ENCODE measurements at regions not wholly inside any gene's neighbourhood (a gene's known extent, or its start where the extent isn't known, plus 50 kb on each side); places are given as distances from the start of the nearest gene placed in this dataset.

DNA sequence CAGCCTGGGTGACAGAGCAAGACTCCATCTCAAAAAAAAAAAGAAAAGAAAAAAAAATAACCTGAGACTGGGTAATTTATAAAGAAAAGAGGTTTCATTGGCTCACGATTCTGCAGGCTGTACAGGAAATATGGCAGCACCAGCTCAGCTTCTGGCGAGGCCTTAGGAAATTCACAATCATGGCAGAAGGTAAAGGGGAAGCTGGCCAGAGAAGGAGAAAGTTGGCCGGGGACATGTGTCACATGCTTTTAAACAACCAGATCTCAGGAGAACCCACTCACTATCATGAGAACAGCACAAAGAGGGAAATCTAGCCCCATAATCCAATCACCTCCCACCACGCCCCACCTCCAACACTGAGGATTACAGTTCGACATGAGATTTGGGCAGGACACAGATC is 125.3 kb downstream of the DISP1 start:
- Histone ChIP-seq H3K27me3 (ENCODE audit: insufficient read depth, low read length, poor library complexity, severe bottlenecking) (no peaks in the 10 kb centered on the region), H3K9me3 (ENCODE audit: low read length) (no peaks in the 10 kb centered on the region), H3K4me3 (ENCODE audit: low read length) (no peak overlapping the region), H3K36me3 (ENCODE audit: insufficient read depth, low read length) (no peaks in the 10 kb centered on the region), H3K27ac (ENCODE audit: low read depth, low read length) (no peak overlapping the region), H3K4me1 (ENCODE audit: insufficient read depth, low read length) (no peaks in the 10 kb centered on the region)
- Mint-ChIP-seq H3K4me3 (no peak overlapping the region), H3K27ac (no peak overlapping the region), H3K27me3 (no peaks in the 10 kb centered on the region), H3K36me3 (peaks cover 15 to 18% (median 18%) of the 10 kb centered on the region in 3 donors), H3K9me3 (no peaks in the 10 kb centered on the region), H3K4me1 (no peaks in the 10 kb centered on the region)
- CTCF ChIA-PET: no interaction called here
- POLR2A ChIA-PET: no interaction called here
- DNase-seq: no peak

GRCh38 chr1:222940906-222941305 is 126.1 kb downstream of the DISP1 start:
- no peaks in the 10 kb centered on the region for H3K9me3 Mint-ChIP-seq
- no peaks in the 10 kb centered on the region for H3K4me1 ChIP-seq (ENCODE audit: insufficient read depth, low read length)
- no peaks in the 10 kb centered on the region for H3K36me3 ChIP-seq (ENCODE audit: insufficient read depth, low read length)
- H3K36me3 Mint-ChIP-seq: peaks cover 18 to 21% (median 18%) of the 10 kb centered on the region in 3 donors
- H3K4me3 Mint-ChIP-seq: no peak overlapping the region
- H3K27me3 ChIP-seq (ENCODE audit: insufficient read depth, low read length, poor library complexity, severe bottlenecking): no peaks in the 10 kb centered on the region
- H3K27me3 Mint-ChIP-seq: no peaks in the 10 kb centered on the region
- no peak overlapping the region for H3K4me3 ChIP-seq (ENCODE audit: low read length)
- CTCF ChIA-PET: no interaction called here
- no peak overlapping the region for H3K27ac ChIP-seq (ENCODE audit: low read depth, low read length)
- H3K9me3 ChIP-seq (ENCODE audit: low read length): no peaks in the 10 kb centered on the region
- H3K27ac Mint-ChIP-seq: no peak overlapping the region
- H3K4me1 Mint-ChIP-seq: no peaks in the 10 kb centered on the region
- DNase-seq: no peak
- POLR2A ChIA-PET: no interaction called here

DNA sequence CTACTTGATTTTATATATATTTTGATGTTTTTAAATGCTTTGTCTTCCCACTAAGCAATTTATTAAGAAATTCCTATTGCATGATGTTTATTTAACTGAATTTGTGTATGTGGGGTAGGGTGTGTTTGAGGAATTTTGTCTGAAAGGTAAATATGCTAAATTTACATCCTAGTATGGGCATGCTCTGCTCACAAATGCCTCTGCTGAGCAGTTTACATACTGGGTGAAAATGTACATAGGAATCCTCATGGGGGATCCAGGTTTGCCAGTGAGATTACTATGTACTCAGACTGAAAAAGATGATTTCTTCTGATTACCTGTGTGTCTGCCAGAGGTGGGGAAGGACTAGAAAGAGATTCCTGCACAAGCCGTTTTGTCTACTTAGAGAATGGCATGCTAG is 126.6 kb downstream of the DISP1 start:
- Histone ChIP-seq H3K9me3 (ENCODE audit: low read length) (no peaks in the 10 kb centered on the region), H3K27me3 (ENCODE audit: insufficient read depth, low read length, poor library complexity, severe bottlenecking) (no peaks in the 10 kb centered on the region), H3K36me3 (ENCODE audit: insufficient read depth, low read length) (no peaks in the 10 kb centered on the region), H3K27ac (ENCODE audit: low read depth, low read length) (no peak overlapping the region), H3K4me3 (ENCODE audit: low read length) (no peak overlapping the region), H3K4me1 (ENCODE audit: insufficient read depth, low read length) (no peaks in the 10 kb centered on the region)
- POLR2A ChIA-PET: no interaction called here
- H3K4me1 Mint-ChIP-seq: no peaks in the 10 kb centered on the region
- DNase-seq: no peak
- H3K36me3 Mint-ChIP-seq: peaks cover 18 to 23% (median 18%) of the 10 kb centered on the region in 3 donors
- H3K4me3 Mint-ChIP-seq: no peak overlapping the region
- CTCF ChIA-PET: no interaction called here
- H3K9me3 Mint-ChIP-seq: no peaks in the 10 kb centered on the region
- H3K27me3 Mint-ChIP-seq: no peaks in the 10 kb centered on the region
- H3K27ac Mint-ChIP-seq: no peak overlapping the region

DNA sequence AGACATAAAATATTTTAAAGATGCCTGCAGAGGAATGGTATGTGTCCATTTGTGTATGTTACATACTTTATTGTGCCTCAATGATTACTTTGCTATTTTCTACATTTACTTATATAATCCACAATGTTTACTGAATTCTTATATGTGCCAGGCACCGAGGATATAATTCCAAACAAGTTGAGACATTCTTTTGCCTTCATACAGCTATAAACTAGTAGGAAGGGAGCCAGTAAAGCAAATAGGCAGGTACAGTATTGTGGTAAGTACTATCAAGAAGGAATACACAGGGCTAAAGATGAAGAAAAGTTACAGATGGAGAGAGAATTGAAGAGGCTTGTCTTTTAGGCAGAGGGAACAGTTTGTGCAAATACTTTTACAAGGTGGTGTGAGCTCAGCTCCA is 131.6 kb downstream of the DISP1 start:
- H3K27me3 ChIP-seq (ENCODE audit: insufficient read depth, low read length, poor library complexity, severe bottlenecking): no peaks in the 10 kb centered on the region
- H3K9me3 Mint-ChIP-seq: no peaks in the 10 kb centered on the region
- peaks cover 19 to 42% (median 22%) of the 10 kb centered on the region in 3 donors for H3K36me3 Mint-ChIP-seq
- no peak overlapping the region for H3K27ac ChIP-seq (ENCODE audit: low read depth, low read length)
- no peak overlapping the region for H3K4me3 Mint-ChIP-seq
- H3K4me1 Mint-ChIP-seq: no peaks in the 10 kb centered on the region
- no peak for DNase-seq
- no peaks in the 10 kb centered on the region for H3K27me3 Mint-ChIP-seq
- H3K36me3 ChIP-seq (ENCODE audit: insufficient read depth, low read length): no peaks in the 10 kb centered on the region
- H3K9me3 ChIP-seq (ENCODE audit: low read length): no peaks in the 10 kb centered on the region
- ChIA-PET CTCF (no interaction called here), POLR2A (no interaction called here)
- no peaks in the 10 kb centered on the region for H3K4me1 ChIP-seq (ENCODE audit: insufficient read depth, low read length)
- H3K4me3 ChIP-seq (ENCODE audit: low read length): no peak overlapping the region
- no peak overlapping the region for H3K27ac Mint-ChIP-seq

DNA sequence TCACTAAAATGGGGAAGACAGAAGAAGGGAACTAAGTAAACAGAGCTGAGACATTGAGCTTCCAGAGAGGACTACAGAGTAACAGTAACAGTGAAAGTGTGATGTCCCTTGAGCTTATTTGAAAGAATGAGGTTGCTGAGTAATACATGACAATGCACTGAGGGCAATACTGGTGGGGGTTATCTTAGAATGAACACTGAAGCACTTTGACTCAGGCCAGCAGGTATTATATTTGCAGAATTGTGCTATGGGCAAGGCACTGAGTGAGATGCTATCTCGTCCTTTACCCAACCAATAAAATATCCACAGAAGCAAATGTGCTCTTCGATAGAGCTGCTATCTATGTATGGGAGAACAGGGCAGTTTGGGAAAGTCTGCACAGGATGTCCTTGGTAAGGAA is 133.2 kb downstream of the DISP1 start:
- H3K27ac ChIP-seq (ENCODE audit: low read depth, low read length): no peak overlapping the region
- no peak overlapping the region for H3K27ac Mint-ChIP-seq
- H3K36me3 Mint-ChIP-seq: peaks cover 15 to 37% (median 15%) of the 10 kb centered on the region in 3 donors
- H3K4me1 Mint-ChIP-seq: no peaks in the 10 kb centered on the region
- no peak overlapping the region for H3K4me3 Mint-ChIP-seq
- no peaks in the 10 kb centered on the region for H3K4me1 ChIP-seq (ENCODE audit: insufficient read depth, low read length)
- H3K27me3 Mint-ChIP-seq: no peaks in the 10 kb centered on the region
- DNase-seq: no peak
- H3K27me3 ChIP-seq (ENCODE audit: insufficient read depth, low read length, poor library complexity, severe bottlenecking): no peaks in the 10 kb centered on the region
- no peaks in the 10 kb centered on the region for H3K9me3 Mint-ChIP-seq
- CTCF ChIA-PET: no interaction called here
- no peaks in the 10 kb centered on the region for H3K36me3 ChIP-seq (ENCODE audit: insufficient read depth, low read length)
- H3K9me3 ChIP-seq (ENCODE audit: low read length): no peaks in the 10 kb centered on the region
- H3K4me3 ChIP-seq (ENCODE audit: low read length): no peak overlapping the region
- POLR2A ChIA-PET: no interaction called here

DNA sequence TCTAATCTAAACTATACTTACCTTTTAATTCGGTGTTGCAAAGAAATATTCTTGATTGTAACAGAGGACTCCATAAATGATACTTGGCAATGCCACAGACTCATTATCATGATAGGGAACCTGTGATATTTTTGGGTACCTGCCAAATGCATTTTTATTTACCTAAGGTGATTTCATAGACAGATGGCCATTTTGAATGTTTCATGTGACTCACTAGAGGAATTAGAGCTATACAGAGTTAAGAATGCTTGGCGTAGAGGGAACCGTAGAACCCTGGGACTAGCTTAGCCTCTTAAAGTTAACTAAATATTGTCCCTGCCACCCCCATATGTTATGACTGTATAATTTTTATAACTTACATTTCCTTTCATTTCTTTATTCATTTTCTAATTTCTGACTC is 136.1 kb downstream of the DISP1 start:
- Mint-ChIP-seq H3K9me3 (no peaks in the 10 kb centered on the region), H3K27ac (no peak overlapping the region), H3K4me1 (no peaks in the 10 kb centered on the region), H3K27me3 (no peaks in the 10 kb centered on the region), H3K36me3 (peaks cover 6 to 28% (median 6%) of the 10 kb centered on the region in 3 donors), H3K4me3 (no peak overlapping the region)
- Histone ChIP-seq H3K36me3 (ENCODE audit: insufficient read depth, low read length) (no peaks in the 10 kb centered on the region), H3K4me1 (ENCODE audit: insufficient read depth, low read length) (no peaks in the 10 kb centered on the region), H3K9me3 (ENCODE audit: low read length) (no peaks in the 10 kb centered on the region), H3K4me3 (ENCODE audit: low read length) (no peak overlapping the region), H3K27ac (ENCODE audit: low read depth, low read length) (no peak overlapping the region), H3K27me3 (ENCODE audit: insufficient read depth, low read length, poor library complexity, severe bottlenecking) (no peaks in the 10 kb centered on the region)
- no peak for DNase-seq
- ChIA-PET POLR2A (no interaction called here), CTCF (no interaction called here)

DNA sequence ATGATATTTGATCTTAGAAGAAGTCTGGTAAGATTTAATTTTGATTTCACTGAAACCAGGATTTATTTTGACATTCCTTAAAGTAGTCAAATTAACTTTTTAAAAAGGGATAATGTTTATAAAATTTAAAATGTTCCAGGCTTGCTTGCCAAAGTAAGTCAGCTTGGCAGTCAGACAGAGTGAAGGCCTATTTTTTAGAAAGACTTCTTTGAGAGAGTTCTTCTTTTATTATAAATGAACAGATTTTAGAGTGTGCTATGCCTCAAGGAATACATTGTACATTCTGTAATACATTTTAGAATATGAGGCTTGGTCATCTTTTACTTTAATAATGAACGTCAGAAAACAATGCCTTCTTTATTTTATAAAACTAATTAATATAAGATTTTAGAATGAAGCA is 138.7 kb downstream of the DISP1 start:
- H3K4me1 Mint-ChIP-seq: no peaks in the 10 kb centered on the region
- no peaks in the 10 kb centered on the region for H3K9me3 ChIP-seq (ENCODE audit: low read length)
- H3K4me3 Mint-ChIP-seq: no peak overlapping the region
- peaks cover 4 to 26% (median 6%) of the 10 kb centered on the region in 3 donors for H3K36me3 Mint-ChIP-seq
- no peaks in the 10 kb centered on the region for H3K36me3 ChIP-seq (ENCODE audit: insufficient read depth, low read length)
- no peak for DNase-seq
- no peaks in the 10 kb centered on the region for H3K27me3 Mint-ChIP-seq
- ChIA-PET CTCF (no interaction called here), POLR2A (no interaction called here)
- H3K27ac Mint-ChIP-seq: no peak overlapping the region
- H3K9me3 Mint-ChIP-seq: no peaks in the 10 kb centered on the region
- no peaks in the 10 kb centered on the region for H3K4me1 ChIP-seq (ENCODE audit: insufficient read depth, low read length)
- no peak overlapping the region for H3K27ac ChIP-seq (ENCODE audit: low read depth, low read length)
- no peaks in the 10 kb centered on the region for H3K27me3 ChIP-seq (ENCODE audit: insufficient read depth, low read length, poor library complexity, severe bottlenecking)
- H3K4me3 ChIP-seq (ENCODE audit: low read length): no peak overlapping the region

- Histone ChIP-seq H3K9me3 (ENCODE audit: low read length) (no peaks in the 10 kb centered on the region), H3K36me3 (ENCODE audit: insufficient read depth, low read length) (no peaks in the 10 kb centered on the region), H3K27me3 (ENCODE audit: insufficient read depth, low read length, poor library complexity, severe bottlenecking) (no peaks in the 10 kb centered on the region), H3K4me3 (ENCODE audit: low read length) (no peak overlapping the region), H3K27ac (ENCODE audit: low read depth, low read length) (no peak overlapping the region), H3K4me1 (ENCODE audit: insufficient read depth, low read length) (no peaks in the 10 kb centered on the region)
- Mint-ChIP-seq H3K27ac (no peak overlapping the region), H3K9me3 (peaks cover 0 to 8% (median 0%) of the 10 kb centered on the region in 5 donors), H3K4me3 (no peak overlapping the region), H3K27me3 (no peaks in the 10 kb centered on the region), H3K4me1 (no peaks in the 10 kb centered on the region), H3K36me3 (peaks cover 2 to 32% (median 7%) of the 10 kb centered on the region in 3 donors)
- ChIA-PET CTCF (no interaction called here), POLR2A (no interaction called here)
- DNase-seq: no peak
Measured at GRCh38 chr1:222955964-222956363, 141.1 kb downstream of the DISP1 start.

DNA sequence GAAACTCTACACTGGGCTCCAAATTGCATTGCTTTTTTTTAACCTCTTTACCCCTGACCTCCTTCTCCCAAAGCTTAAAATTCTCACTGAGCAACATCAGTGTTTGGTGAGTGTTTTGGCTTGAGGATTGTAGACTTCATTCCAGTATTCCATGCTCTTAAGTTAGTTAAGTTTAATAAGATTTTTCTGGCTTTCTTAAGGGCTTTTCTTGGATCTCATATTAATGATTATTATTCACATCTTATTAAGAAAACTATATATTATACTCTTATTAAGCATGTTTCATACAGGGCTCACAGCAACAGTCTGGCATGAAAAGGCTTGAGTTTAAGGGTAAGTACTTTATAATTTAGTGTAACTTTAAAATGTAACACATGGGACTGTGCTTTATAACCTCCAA is 141.8 kb downstream of the DISP1 start:
- Mint-ChIP-seq H3K36me3 (peaks cover 2 to 37% (median 8%) of the 10 kb centered on the region in 3 donors), H3K4me3 (no peak overlapping the region), H3K4me1 (no peaks in the 10 kb centered on the region), H3K27ac (no peak overlapping the region), H3K27me3 (no peaks in the 10 kb centered on the region), H3K9me3 (peaks cover 0 to 8% (median 0%) of the 10 kb centered on the region in 5 donors)
- Histone ChIP-seq H3K27me3 (ENCODE audit: insufficient read depth, low read length, poor library complexity, severe bottlenecking) (no peaks in the 10 kb centered on the region), H3K4me3 (ENCODE audit: low read length) (no peak overlapping the region), H3K4me1 (ENCODE audit: insufficient read depth, low read length) (no peaks in the 10 kb centered on the region), H3K27ac (ENCODE audit: low read depth, low read length) (no peak overlapping the region), H3K36me3 (ENCODE audit: insufficient read depth, low read length) (no peaks in the 10 kb centered on the region), H3K9me3 (ENCODE audit: low read length) (no peaks in the 10 kb centered on the region)
- POLR2A ChIA-PET: no interaction called here
- no peak for DNase-seq
- CTCF ChIA-PET: no interaction called here
